KMS-11 (cell line): ENCODE measurements at regions not wholly inside any gene's neighbourhood (a gene's known extent, or its start where the extent isn't known, plus 50 kb on each side); places are given as distances from the start of the nearest gene placed in this dataset.

Source experiments
- H2AFZ ChIP-seq: fragments of 200-600 bp; sonication (generic); 2 replicates; pipeline ENCODE4 v1.6.1; 2016; ENCODE audit warnings: antibody characterized with exemption, mixed run types, low read depth
- H3K27ac ChIP-seq: fragments of 200-600 bp; sonication (generic); 2 replicates; pipeline ENCODE4 v1.6.1; 2016; ENCODE audit warnings: mild to moderate bottlenecking, mixed run types
- H3K27me3 ChIP-seq: fragments of 200-600 bp; sonication (generic); 2 replicates; pipeline ENCODE4 v1.6.1; 2017; ENCODE audit warnings: mild to moderate bottlenecking, low read depth, mixed run types, moderate library complexity; ENCODE audit not compliant: insufficient read depth
- H3K36me3 ChIP-seq: fragments of 200-600 bp; sonication (generic); 2 replicates; pipeline ENCODE4 v1.6.1; 2017; ENCODE audit warnings: mild to moderate bottlenecking, mixed run types; ENCODE audit not compliant: insufficient read depth
- H3K4me1 ChIP-seq: fragments of 200-600 bp; sonication (generic); 2 replicates; pipeline ENCODE4 v1.6.1; 2016; ENCODE audit warnings: mild to moderate bottlenecking, low read depth, mixed run types; ENCODE audit not compliant: poor library complexity, severe bottlenecking
- H3K4me2 ChIP-seq: fragments of 200-600 bp; sonication (generic); 2 replicates; pipeline ENCODE4 v1.7.0; 2016; ENCODE audit warnings: mild to moderate bottlenecking, mixed run types
- H3K4me3 ChIP-seq: fragments of 200-600 bp; sonication (generic); IDR thresholded peaks from 2 replicates; pipeline ENCODE4 v1.6.1; 2017; ENCODE audit warnings: low read depth, low read length, mixed read lengths; ENCODE audit not compliant: insufficient read depth
- H3K79me2 ChIP-seq: fragments of 200-600 bp; sonication (generic); 2 replicates; pipeline ENCODE4 v1.6.1; 2016; ENCODE audit warnings: low read depth, mixed run types; ENCODE audit not compliant: insufficient read depth
- H3K9ac ChIP-seq: fragments of 200-600 bp; sonication (generic); 2 replicates; pipeline ENCODE4 v1.6.1; 2016; ENCODE audit warnings: mild to moderate bottlenecking, mixed run types
- H4K20me1 ChIP-seq: fragments of 200-600 bp; sonication (generic); 2 replicates; pipeline ENCODE4 v1.6.1; 2016; ENCODE audit warnings: mild to moderate bottlenecking, mixed run types; ENCODE audit not compliant: insufficient read depth
- TF ChIP-seq, protein P1 (sequence below): fragments of 200-600 bp; sonication (generic); conservative IDR thresholded peaks from 2 replicates; pipeline ENCODE4 v1.6.1; 2017; ENCODE audit warnings: low read depth, mild to moderate bottlenecking, antibody characterized with exemption, low read length, moderate library complexity, mixed read lengths

DNA sequence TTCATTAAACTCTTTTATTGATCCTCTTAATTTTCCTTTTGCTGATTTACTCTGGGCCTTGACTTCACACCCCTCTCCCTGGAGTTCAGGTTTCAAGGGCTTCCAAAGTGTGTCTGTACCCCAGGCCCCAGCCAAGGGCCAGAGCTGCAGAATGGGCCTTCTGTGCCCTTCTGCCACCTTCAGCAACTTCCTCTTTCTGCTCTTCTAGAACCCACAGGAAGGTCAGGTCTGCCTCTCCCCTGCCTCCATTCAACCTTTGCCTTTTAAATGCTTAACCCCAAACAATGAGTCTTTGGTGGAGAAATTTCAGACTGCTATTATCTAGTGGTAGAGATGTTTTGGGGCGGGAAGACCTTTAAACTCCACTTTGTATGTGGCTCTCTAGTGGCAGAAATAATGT, 63.1 kb downstream of the TSN start:
- H3K27me3 ChIP-seq = no peaks in the 10 kb centered on the region
- H3K79me2 ChIP-seq = no peaks in the 10 kb centered on the region
- no peaks in the 10 kb centered on the region for H4K20me1 ChIP-seq
- H3K4me2 ChIP-seq = no peak overlapping the region
- TF ChIP-seq, protein P1, sequence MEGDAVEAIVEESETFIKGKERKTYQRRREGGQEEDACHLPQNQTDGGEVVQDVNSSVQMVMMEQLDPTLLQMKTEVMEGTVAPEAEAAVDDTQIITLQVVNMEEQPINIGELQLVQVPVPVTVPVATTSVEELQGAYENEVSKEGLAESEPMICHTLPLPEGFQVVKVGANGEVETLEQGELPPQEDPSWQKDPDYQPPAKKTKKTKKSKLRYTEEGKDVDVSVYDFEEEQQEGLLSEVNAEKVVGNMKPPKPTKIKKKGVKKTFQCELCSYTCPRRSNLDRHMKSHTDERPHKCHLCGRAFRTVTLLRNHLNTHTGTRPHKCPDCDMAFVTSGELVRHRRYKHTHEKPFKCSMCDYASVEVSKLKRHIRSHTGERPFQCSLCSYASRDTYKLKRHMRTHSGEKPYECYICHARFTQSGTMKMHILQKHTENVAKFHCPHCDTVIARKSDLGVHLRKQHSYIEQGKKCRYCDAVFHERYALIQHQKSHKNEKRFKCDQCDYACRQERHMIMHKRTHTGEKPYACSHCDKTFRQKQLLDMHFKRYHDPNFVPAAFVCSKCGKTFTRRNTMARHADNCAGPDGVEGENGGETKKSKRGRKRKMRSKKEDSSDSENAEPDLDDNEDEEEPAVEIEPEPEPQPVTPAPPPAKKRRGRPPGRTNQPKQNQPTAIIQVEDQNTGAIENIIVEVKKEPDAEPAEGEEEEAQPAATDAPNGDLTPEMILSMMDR = no peak
- H3K4me3 ChIP-seq = no peak overlapping the region
- no peak overlapping the region for H3K9ac ChIP-seq
- no peak overlapping the region for H3K27ac ChIP-seq
- H3K36me3 ChIP-seq = no peaks in the 10 kb centered on the region
- H3K4me1 ChIP-seq = no peaks in the 10 kb centered on the region
- no peak overlapping the region for H2AFZ ChIP-seq

DNA sequence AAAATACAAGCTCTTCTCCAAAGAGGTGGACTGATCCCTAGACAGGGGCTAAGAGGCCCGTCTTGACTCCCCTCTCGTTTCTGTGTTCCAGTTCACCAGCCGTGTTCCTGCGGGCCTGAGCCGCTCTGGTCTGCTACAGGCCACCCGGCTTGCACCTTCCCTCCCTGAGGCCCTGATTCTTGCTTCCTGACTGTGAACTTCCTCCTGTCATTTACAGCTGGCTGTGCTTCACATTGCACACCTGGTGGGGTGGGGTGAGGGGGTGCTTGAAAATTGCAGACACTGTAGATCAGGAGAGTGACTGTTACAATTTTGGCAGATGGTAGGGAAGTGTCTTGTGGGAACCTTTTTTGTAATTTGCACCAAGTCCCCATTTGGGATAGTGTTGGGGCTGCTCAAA, 64.4 kb downstream of the TSN start:
- Histone ChIP-seq H3K79me2 (no peaks in the 10 kb centered on the region), H3K27me3 (no peaks in the 10 kb centered on the region), H3K4me2 (no peak overlapping the region), H3K36me3 (no peaks in the 10 kb centered on the region), H3K27ac (no peak overlapping the region), H2AFZ (no peak overlapping the region), H3K4me1 (no peaks in the 10 kb centered on the region), H3K4me3 (no peak overlapping the region), H3K9ac (no peak overlapping the region), H4K20me1 (no peaks in the 10 kb centered on the region)
- TF ChIP-seq, protein P1 = no peak

DNA sequence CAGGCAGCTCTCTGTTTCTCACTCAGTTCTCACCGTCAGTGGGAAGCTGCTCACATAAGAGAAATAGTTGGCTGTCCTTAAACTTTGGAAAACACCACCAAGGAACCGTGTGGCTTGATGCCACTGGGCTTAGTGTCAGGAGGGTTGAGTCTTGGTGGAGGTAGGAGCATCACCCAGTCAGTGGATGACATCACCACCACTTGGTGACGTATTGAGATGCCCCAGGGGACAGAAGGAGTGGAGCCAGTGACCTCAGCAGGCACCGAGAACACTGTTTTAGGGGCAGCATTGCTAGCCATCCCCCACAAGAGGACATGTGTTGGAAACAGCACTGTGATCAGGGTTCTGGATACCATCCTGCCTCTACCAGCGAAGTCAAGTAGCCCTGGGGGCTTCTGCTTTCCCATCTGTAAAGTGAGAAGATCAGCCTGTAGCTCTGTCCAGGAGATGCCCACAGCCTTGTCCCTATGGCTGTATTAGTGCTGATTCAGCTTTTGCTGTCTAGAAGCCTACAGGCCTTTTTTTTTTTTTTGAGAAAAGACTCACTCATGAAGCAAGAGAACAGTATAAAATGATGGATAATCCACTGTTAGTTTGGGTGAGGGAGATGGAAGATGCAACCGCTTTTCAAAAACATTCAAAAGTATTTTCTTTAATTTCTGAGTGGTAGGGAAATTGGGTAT, 66.2 kb downstream of the TSN start:
- no peak overlapping the region for H3K4me2 ChIP-seq
- no peaks in the 10 kb centered on the region for H3K27me3 ChIP-seq
- no peaks in the 10 kb centered on the region for H3K79me2 ChIP-seq
- H3K27ac ChIP-seq = no peak overlapping the region
- no peaks in the 10 kb centered on the region for H3K36me3 ChIP-seq
- H2AFZ ChIP-seq = no peak overlapping the region
- H3K9ac ChIP-seq = no peak overlapping the region
- H3K4me1 ChIP-seq = no peaks in the 10 kb centered on the region
- no peak overlapping the region for H3K4me3 ChIP-seq
- H4K20me1 ChIP-seq = no peaks in the 10 kb centered on the region
- TF ChIP-seq, protein P1 = no peak

DNA sequence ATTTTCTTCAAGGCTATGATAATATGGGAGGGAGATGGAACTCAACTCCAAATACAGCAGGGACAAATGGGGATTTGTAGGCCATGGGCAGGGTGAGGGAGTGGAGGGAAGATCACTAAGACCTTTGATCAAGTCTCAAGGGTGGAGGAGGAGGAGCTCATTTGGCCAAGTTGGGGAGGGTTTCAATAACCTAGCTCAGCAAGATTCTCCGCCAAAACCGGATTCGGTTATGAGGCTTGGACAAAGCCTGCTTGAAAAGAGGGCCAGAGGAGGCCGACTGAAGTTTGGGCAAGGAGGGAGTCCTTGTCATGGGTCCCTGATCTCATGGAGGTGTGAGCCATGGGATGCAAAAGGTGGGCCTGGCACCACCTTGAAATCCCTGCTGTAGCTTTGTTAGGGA, 68.8 kb downstream of the TSN start:
- Histone ChIP-seq H3K4me2 (no peak overlapping the region), H3K27ac (no peak overlapping the region), H3K4me1 (no peaks in the 10 kb centered on the region)

More for the DNA sequence above, 68.8 kb downstream of the TSN start:
- Histone ChIP-seq H3K9ac (no peak overlapping the region), H3K79me2 (no peaks in the 10 kb centered on the region), H4K20me1 (no peaks in the 10 kb centered on the region), H2AFZ (no peak overlapping the region), H3K4me3 (no peak overlapping the region), H3K36me3 (no peaks in the 10 kb centered on the region), H3K27me3 (no peaks in the 10 kb centered on the region)
- TF ChIP-seq, protein P1 = no peak
